BJ (cell line): ENCODE measurements at regions not wholly inside any gene's neighbourhood (a gene's known extent, or its start where the extent isn't known, plus 50 kb on each side); places are given as distances from the start of the nearest gene placed in this dataset.

Experiments used
- CTCF ChIA-PET: fragments of 350-600 bp; formaldehyde crosslinking; extraction: SDS; loops from one replicate; lab custom pipeline; 2021; ENCODE audit warnings: antibody characterized with exemption, inconsistent platforms; lab: Yijun Ruan, JAX
- POLR2A ChIA-PET: fragments of 300-600 bp; sonication (Branson Sonifier 250); formaldehyde crosslinking; extraction: SDS; loops from one replicate; lab custom pipeline; 2021; ENCODE audit warnings: antibody characterized with exemption; lab: Charles Lee
- DNase-seq: peaks from one replicate; pipeline ENCODE4 v3.0.0-alpha.2; 2011; ENCODE audit warnings: low read depth
- H3K27me3 ChIP-seq: 2 replicates; pipeline ENCODE4 v1.6.0; 2011; ENCODE audit warnings: low read length; ENCODE audit not compliant: control insufficient read depth, insufficient read depth
- H3K36me3 ChIP-seq: 2 replicates; pipeline ENCODE4 v1.5.1; 2011; ENCODE audit warnings: low read length; ENCODE audit not compliant: control insufficient read depth, insufficient read depth
- H3K4me3 ChIP-seq: 2 replicates; pipeline ENCODE4 v1.5.1; 2011; ENCODE audit warnings: low read depth, mild to moderate bottlenecking, control low read depth, low read length
- CTCF ChIP-seq: IDR thresholded peaks from 2 replicates; pipeline ENCODE4 v1.5.1; 2011; ENCODE audit warnings: low read depth, mild to moderate bottlenecking, control low read depth, inconsistent platforms, low read length, moderate library complexity; ENCODE audit not compliant: insufficient read depth

GRCh38 chr11:112797648-112798293, 163.4 kb upstream of the NCAM1 start:
- no peaks in the 10 kb centered on the region for H3K36me3 ChIP-seq
- POLR2A ChIA-PET, result no interaction called here
- no peaks in the 10 kb centered on the region for H3K27me3 ChIP-seq
- no peak for DNase-seq
- H3K4me3 ChIP-seq, result no peak overlapping the region
- TF ChIP-seq CTCF, result peak; percentile 11; the same call in 1 of the 2 replicates
- CTCF ChIA-PET, result interaction anchor here (0.7 to 1.2 kb wide), 5 partner anchors 47 to 492 kb away, joined by 3 read pairs; no protein-coding TSS in a partner anchor

GRCh38 chr11:112801025-112801816, 160.0 kb upstream of the NCAM1 start:
- Histone ChIP-seq H3K4me3 (no peak overlapping the region), H3K36me3 (no peaks in the 10 kb centered on the region), H3K27me3 (no peaks in the 10 kb centered on the region)
- ChIA-PET CTCF (no interaction called here), POLR2A (no interaction called here)
- DNase-seq, result no peak
- TF ChIP-seq CTCF, result no peak

GRCh38 chr11:112801817-112802088, 159.5 kb upstream of the NCAM1 start:
- ChIA-PET POLR2A (no interaction called here), CTCF (no interaction called here)
- no peak for DNase-seq
- TF ChIP-seq CTCF, result no peak
- no peaks in the 10 kb centered on the region for H3K27me3 ChIP-seq
- no peaks in the 10 kb centered on the region for H3K36me3 ChIP-seq
- H3K4me3 ChIP-seq, result no peak overlapping the region

GRCh38 chr11:112805658-112806057, 155.6 kb upstream of the NCAM1 start:
- H3K27me3 ChIP-seq, result no peaks in the 10 kb centered on the region
- no peak overlapping the region for H3K4me3 ChIP-seq
- no peak for TF ChIP-seq CTCF
- DNase-seq, result no peak
- H3K36me3 ChIP-seq, result no peaks in the 10 kb centered on the region
- ChIA-PET POLR2A (no interaction called here), CTCF (interaction anchor here (0.8 kb wide), 1 partner anchor 10 kb away, joined by 3 read pairs; no protein-coding TSS in a partner anchor)

GRCh38 chr11:112806256-112806655, 155.0 kb upstream of the NCAM1 start:
- H3K36me3 ChIP-seq, result no peaks in the 10 kb centered on the region
- CTCF ChIA-PET, result interaction anchor here (0.8 kb wide), 1 partner anchor 10 kb away, joined by 3 read pairs; no protein-coding TSS in a partner anchor
- no peak for DNase-seq
- no peak overlapping the region for H3K4me3 ChIP-seq
- POLR2A ChIA-PET, result no interaction called here
- no peak for TF ChIP-seq CTCF
- no peaks in the 10 kb centered on the region for H3K27me3 ChIP-seq
